Loucy (cell line): ENCODE measurements at regions not wholly inside any gene's neighbourhood (a gene's known extent, or its start where the extent isn't known, plus 50 kb on each side); places are given as distances from the start of the nearest gene placed in this dataset.

Experiments
- H2AFZ ChIP-seq: fragments of 200-600 bp; sonication (generic); 2 replicates; pipeline ENCODE4 v1.6.0; 2016; ENCODE audit warnings: antibody characterized with exemption, mild to moderate bottlenecking, low read length, moderate library complexity
- H3F3A ChIP-seq: fragments of 200-600 bp; 2 replicates; pipeline ENCODE4 v1.6.0; 2016; ENCODE audit warnings: antibody characterized with exemption, low read depth, mild to moderate bottlenecking
- H3K27me3 ChIP-seq: fragments of 200-600 bp; sonication (generic); 2 replicates; pipeline ENCODE4 v1.6.1; 2014; ENCODE audit warnings: low read length, mild to moderate bottlenecking; ENCODE audit not compliant: insufficient read depth, poor library complexity, severe bottlenecking
- H3K36me3 ChIP-seq: fragments of 200-600 bp; sonication (generic); 2 replicates; pipeline ENCODE4 v1.6.1; 2016; ENCODE audit warnings: low read length; ENCODE audit not compliant: insufficient read depth
- H3K4me1 ChIP-seq: fragments of 200-600 bp; sonication (generic); 2 replicates; pipeline ENCODE4 v1.5.1; 2014; ENCODE audit warnings: low read length, mild to moderate bottlenecking; ENCODE audit not compliant: insufficient read depth, poor library complexity, severe bottlenecking
- H3K4me2 ChIP-seq: fragments of 200-600 bp; sonication (generic); 2 replicates; pipeline ENCODE4 v1.6.0; 2014; ENCODE audit warnings: antibody characterized with exemption, low read length, low read depth, mild to moderate bottlenecking; ENCODE audit not compliant: poor library complexity, severe bottlenecking
- H3K4me3 ChIP-seq: fragments of 200-600 bp; sonication (generic); 2 replicates; pipeline ENCODE4 v1.5.1; 2014; ENCODE audit warnings: low read length, mild to moderate bottlenecking, mixed read lengths; ENCODE audit not compliant: poor library complexity, severe bottlenecking
- H3K79me2 ChIP-seq: fragments of 200-600 bp; sonication (generic); 2 replicates; pipeline ENCODE4 v1.6.1; 2014; ENCODE audit warnings: low read length; ENCODE audit not compliant: insufficient read depth
- H3K9ac ChIP-seq: fragments of 200-600 bp; sonication (generic); 2 replicates; pipeline ENCODE4 v1.6.0; 2014; ENCODE audit warnings: mild to moderate bottlenecking, low read depth, low read length, moderate library complexity; ENCODE audit not compliant: poor library complexity, severe bottlenecking
- H3K9me2 ChIP-seq: fragments of 200-600 bp; sonication (generic); replicated peaks from 2 replicates; pipeline ENCODE4 v1.6.1; 2016; ENCODE audit warnings: low read depth, low read length, mixed read lengths
- H3K9me3 ChIP-seq: fragments of 200-600 bp; sonication (generic); 2 replicates; pipeline ENCODE4 v1.6.1; 2014; ENCODE audit warnings: mild to moderate bottlenecking, antibody characterized with exemption, low read length, low read depth; ENCODE audit not compliant: insufficient read depth
- H4K20me1 ChIP-seq: fragments of 200-600 bp; sonication (generic); 2 replicates; pipeline ENCODE4 v1.6.0; 2014; ENCODE audit warnings: antibody characterized with exemption, low read length, mild to moderate bottlenecking; ENCODE audit not compliant: insufficient read depth, poor library complexity, severe bottlenecking
- EZH2phosphoT487 ChIP-seq: fragments of 200-600 bp; IDR thresholded peaks from 2 replicates; pipeline ENCODE4 v1.6.1; 2018; ENCODE audit warnings: antibody characterized with exemption, mild to moderate bottlenecking, moderate library complexity, borderline replicate concordance
- TF ChIP-seq, protein P1 (sequence below): fragments of 200-600 bp; sonication (generic); conservative IDR thresholded peaks from 2 replicates; pipeline ENCODE4 v1.5.1; 2014; ENCODE audit warnings: mild to moderate bottlenecking, antibody characterized with exemption, low read length

DNA sequence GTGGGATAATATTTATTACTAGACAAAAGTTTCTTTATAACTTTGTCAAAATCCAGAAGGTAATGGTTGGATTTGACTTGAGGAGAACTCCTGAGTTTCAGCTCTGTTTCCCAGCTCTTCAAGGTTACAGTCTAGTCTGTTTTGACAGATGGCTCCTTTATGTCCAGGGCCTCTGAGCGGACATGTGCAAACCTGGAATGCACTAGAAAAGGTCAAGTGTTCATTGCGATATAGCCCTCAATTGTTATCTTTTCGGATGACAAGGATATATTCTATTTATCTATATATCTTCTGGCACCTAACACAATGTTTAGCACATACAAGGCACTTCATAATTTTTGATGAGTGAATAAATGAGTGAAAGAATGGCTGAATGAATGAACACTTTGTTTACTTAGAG, 513.2 kb upstream of the GOLIM4 start:
- Histone ChIP-seq H3K9me2 (no peaks in the 10 kb centered on the region), H3K4me3 (no peak overlapping the region), H3K9ac (no peak overlapping the region), H3K9me3 (no peaks in the 10 kb centered on the region), H3K4me2 (no peak overlapping the region), H4K20me1 (no peaks in the 10 kb centered on the region), H3K27me3 (no peaks in the 10 kb centered on the region), H3K4me1 (no peaks in the 10 kb centered on the region), H3K79me2 (no peaks in the 10 kb centered on the region), H3K36me3 (no peaks in the 10 kb centered on the region), H2AFZ (no peak overlapping the region), H3F3A (no peaks in the 10 kb centered on the region)
- no peak for TF ChIP-seq EZH2phosphoT487
- TF ChIP-seq, protein P1, sequence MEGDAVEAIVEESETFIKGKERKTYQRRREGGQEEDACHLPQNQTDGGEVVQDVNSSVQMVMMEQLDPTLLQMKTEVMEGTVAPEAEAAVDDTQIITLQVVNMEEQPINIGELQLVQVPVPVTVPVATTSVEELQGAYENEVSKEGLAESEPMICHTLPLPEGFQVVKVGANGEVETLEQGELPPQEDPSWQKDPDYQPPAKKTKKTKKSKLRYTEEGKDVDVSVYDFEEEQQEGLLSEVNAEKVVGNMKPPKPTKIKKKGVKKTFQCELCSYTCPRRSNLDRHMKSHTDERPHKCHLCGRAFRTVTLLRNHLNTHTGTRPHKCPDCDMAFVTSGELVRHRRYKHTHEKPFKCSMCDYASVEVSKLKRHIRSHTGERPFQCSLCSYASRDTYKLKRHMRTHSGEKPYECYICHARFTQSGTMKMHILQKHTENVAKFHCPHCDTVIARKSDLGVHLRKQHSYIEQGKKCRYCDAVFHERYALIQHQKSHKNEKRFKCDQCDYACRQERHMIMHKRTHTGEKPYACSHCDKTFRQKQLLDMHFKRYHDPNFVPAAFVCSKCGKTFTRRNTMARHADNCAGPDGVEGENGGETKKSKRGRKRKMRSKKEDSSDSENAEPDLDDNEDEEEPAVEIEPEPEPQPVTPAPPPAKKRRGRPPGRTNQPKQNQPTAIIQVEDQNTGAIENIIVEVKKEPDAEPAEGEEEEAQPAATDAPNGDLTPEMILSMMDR, result no peak

DNA sequence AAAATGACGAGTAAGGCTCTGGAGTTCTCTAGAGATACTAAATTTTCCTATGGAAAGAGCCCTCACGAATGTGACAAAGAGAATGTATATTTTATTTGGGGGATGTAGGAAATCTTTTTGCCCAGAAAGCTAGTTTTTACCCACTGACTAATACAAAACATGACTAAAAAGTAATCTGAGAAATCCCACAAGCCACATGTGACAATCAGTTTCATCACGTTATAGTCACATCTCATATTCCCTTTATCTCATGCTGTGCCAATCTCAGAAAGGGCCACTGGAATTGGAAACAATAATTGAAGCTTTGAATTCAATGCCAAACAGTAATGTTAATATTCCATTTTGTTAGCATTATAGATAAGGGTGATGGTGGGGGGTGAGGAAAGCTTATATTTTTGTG, 509.0 kb upstream of the GOLIM4 start:
- TF ChIP-seq, protein P1, result no peak
- TF ChIP-seq EZH2phosphoT487, result no peak
- Histone ChIP-seq H3K9ac (no peak overlapping the region), H3K9me2 (no peaks in the 10 kb centered on the region), H3K79me2 (no peaks in the 10 kb centered on the region), H3K4me1 (no peaks in the 10 kb centered on the region), H3F3A (no peaks in the 10 kb centered on the region), H3K36me3 (no peaks in the 10 kb centered on the region), H3K9me3 (no peaks in the 10 kb centered on the region), H3K4me2 (no peak overlapping the region), H2AFZ (no peak overlapping the region), H3K4me3 (no peak overlapping the region), H3K27me3 (no peaks in the 10 kb centered on the region), H4K20me1 (no peaks in the 10 kb centered on the region)

DNA sequence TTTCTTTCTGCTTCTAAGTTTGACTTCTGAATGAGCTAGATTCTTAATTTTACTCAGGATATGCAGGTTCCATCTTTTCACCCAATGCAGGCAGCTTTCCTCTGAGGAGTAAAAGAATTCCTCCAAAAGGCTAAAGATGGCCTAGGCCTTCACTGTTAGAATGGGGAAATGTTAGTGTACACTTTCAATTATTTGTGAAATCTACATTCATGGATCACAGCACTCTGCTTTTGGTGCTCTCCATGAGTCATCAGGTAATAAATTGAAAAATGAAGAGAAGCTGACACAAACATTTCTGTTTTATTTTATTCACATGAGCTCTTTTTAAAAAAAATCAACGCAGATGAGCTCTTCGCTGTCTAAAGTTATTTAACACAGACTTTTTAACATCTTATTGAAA, 502.5 kb upstream of the GOLIM4 start:
- Histone ChIP-seq H4K20me1 (no peaks in the 10 kb centered on the region), H3K4me1 (no peaks in the 10 kb centered on the region), H3K79me2 (no peaks in the 10 kb centered on the region), H2AFZ (no peak overlapping the region), H3K4me3 (no peak overlapping the region), H3K9ac (no peak overlapping the region), H3F3A (no peaks in the 10 kb centered on the region), H3K4me2 (no peak overlapping the region), H3K9me2 (no peaks in the 10 kb centered on the region), H3K27me3 (no peaks in the 10 kb centered on the region), H3K36me3 (no peaks in the 10 kb centered on the region), H3K9me3 (no peaks in the 10 kb centered on the region)
- TF ChIP-seq, protein P1, result no peak
- TF ChIP-seq EZH2phosphoT487, result no peak
